ENCODE measurements at regions not wholly inside any gene's neighbourhood (a gene's known extent, or its start where the extent isn't known, plus 50 kb on each side); places are given as distances from the start of the nearest gene placed in this dataset.

GRCh38 chr9:107388890-107389289 lies 100.7 kb downstream of the KLF4 start:
- Histone ChIP-seq H3K9me2 (ENCODE audit: insufficient read depth, low read length) (no peaks in the 10 kb centered on the region), H3K79me2 (replicated peaks; ENCODE audit: insufficient read depth, low read length) (no peaks in the 10 kb centered on the region), H3K27ac (ENCODE audit: low read length) (no peak overlapping the region), H3F3A (ENCODE audit: insufficient read depth, low read length, poor library complexity, severe bottlenecking) (no peaks in the 10 kb centered on the region), H3K36me3 (ENCODE audit: insufficient read depth, low read length) (no peaks in the 10 kb centered on the region), H3K9me3 (ENCODE audit: low read length) (no peaks in the 10 kb centered on the region), H4K20me1 (ENCODE audit: insufficient read depth) (no peaks in the 10 kb centered on the region), H3K9ac (ENCODE audit: low read length) (no peak overlapping the region), H3K4me2 (ENCODE audit: low read length) (no peak overlapping the region), H3K4me3 (ENCODE audit: low read length) (no peak overlapping the region), H2AFZ (ENCODE audit: low read depth, low read length) (no peak overlapping the region), H3K27me3 (ENCODE audit: insufficient read depth, low read depth, low read length) (no peaks in the 10 kb centered on the region)
- no peak for TF ChIP-seq POLR2AphosphoS5 (IDR thresholded peaks at IDR 0.05)
- TF ChIP-seq RAD21 (conservative IDR thresholded peaks at IDR 0.05), result no peak
- TF ChIP-seq, protein P1, sequence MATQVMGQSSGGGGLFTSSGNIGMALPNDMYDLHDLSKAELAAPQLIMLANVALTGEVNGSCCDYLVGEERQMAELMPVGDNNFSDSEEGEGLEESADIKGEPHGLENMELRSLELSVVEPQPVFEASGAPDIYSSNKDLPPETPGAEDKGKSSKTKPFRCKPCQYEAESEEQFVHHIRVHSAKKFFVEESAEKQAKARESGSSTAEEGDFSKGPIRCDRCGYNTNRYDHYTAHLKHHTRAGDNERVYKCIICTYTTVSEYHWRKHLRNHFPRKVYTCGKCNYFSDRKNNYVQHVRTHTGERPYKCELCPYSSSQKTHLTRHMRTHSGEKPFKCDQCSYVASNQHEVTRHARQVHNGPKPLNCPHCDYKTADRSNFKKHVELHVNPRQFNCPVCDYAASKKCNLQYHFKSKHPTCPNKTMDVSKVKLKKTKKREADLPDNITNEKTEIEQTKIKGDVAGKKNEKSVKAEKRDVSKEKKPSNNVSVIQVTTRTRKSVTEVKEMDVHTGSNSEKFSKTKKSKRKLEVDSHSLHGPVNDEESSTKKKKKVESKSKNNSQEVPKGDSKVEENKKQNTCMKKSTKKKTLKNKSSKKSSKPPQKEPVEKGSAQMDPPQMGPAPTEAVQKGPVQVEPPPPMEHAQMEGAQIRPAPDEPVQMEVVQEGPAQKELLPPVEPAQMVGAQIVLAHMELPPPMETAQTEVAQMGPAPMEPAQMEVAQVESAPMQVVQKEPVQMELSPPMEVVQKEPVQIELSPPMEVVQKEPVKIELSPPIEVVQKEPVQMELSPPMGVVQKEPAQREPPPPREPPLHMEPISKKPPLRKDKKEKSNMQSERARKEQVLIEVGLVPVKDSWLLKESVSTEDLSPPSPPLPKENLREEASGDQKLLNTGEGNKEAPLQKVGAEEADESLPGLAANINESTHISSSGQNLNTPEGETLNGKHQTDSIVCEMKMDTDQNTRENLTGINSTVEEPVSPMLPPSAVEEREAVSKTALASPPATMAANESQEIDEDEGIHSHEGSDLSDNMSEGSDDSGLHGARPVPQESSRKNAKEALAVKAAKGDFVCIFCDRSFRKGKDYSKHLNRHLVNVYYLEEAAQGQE (IDR thresholded peaks at IDR 0.05; ENCODE audit: borderline replicate concordance), result no peak
- TF ChIP-seq EP300 (conservative IDR thresholded peaks at IDR 0.05; ENCODE audit: poor library complexity, severe bottlenecking), result no peak
- TF ChIP-seq CTCF (IDR thresholded peaks at IDR 0.05; ENCODE audit: poor library complexity, severe bottlenecking), result no peak
- TF ChIP-seq SMC3 (conservative IDR thresholded peaks at IDR 0.05; ENCODE audit: poor library complexity), result no peak
- TF ChIP-seq MXI1 (conservative IDR thresholded peaks at IDR 0.05; ENCODE audit: poor library complexity, severe bottlenecking), result no peak
- no peak for TF ChIP-seq TAF1 (IDR thresholded peaks at IDR 0.05; ENCODE audit: low read depth)
- no peak for TF ChIP-seq EZH2 (IDR thresholded peaks at IDR 0.05; ENCODE audit: borderline replicate concordance, insufficient read depth, low read length, poor library complexity, severe bottlenecking)

GRCh38 chr9:107387409-107387808 lies 102.2 kb downstream of the KLF4 start:
- Histone ChIP-seq H3K79me2 (replicated peaks; ENCODE audit: insufficient read depth, low read length) (no peaks in the 10 kb centered on the region), H3F3A (ENCODE audit: insufficient read depth, low read length, poor library complexity, severe bottlenecking) (no peaks in the 10 kb centered on the region), H3K4me3 (ENCODE audit: low read length) (no peak overlapping the region), H3K4me2 (ENCODE audit: low read length) (no peak overlapping the region), H3K9me2 (ENCODE audit: insufficient read depth, low read length) (no peaks in the 10 kb centered on the region), H3K9ac (ENCODE audit: low read length) (no peak overlapping the region), H3K36me3 (ENCODE audit: insufficient read depth, low read length) (no peaks in the 10 kb centered on the region), H3K9me3 (ENCODE audit: low read length) (no peaks in the 10 kb centered on the region), H4K20me1 (ENCODE audit: insufficient read depth) (no peaks in the 10 kb centered on the region), H3K27me3 (ENCODE audit: insufficient read depth, low read depth, low read length) (no peaks in the 10 kb centered on the region), H3K27ac (ENCODE audit: low read length) (no peak overlapping the region), H2AFZ (ENCODE audit: low read depth, low read length) (no peak overlapping the region)
- TF ChIP-seq POLR2AphosphoS5 (IDR thresholded peaks at IDR 0.05) (no peak), SMC3 (conservative IDR thresholded peaks at IDR 0.05; ENCODE audit: poor library complexity) (no peak), CTCF (IDR thresholded peaks at IDR 0.05; ENCODE audit: poor library complexity, severe bottlenecking) (no peak), EZH2 (IDR thresholded peaks at IDR 0.05; ENCODE audit: borderline replicate concordance, insufficient read depth, low read length, poor library complexity, severe bottlenecking) (no peak), MXI1 (conservative IDR thresholded peaks at IDR 0.05; ENCODE audit: poor library complexity, severe bottlenecking) (no peak), TAF1 (IDR thresholded peaks at IDR 0.05; ENCODE audit: low read depth) (no peak), EP300 (conservative IDR thresholded peaks at IDR 0.05; ENCODE audit: poor library complexity, severe bottlenecking) (no peak), RAD21 (conservative IDR thresholded peaks at IDR 0.05) (no peak)
- TF ChIP-seq, protein P1 (IDR thresholded peaks at IDR 0.05; ENCODE audit: borderline replicate concordance), result no peak
